HCT116 (cell line): ENCODE measurements at regions not wholly inside any gene's neighbourhood (a gene's known extent, or its start where the extent isn't known, plus 50 kb on each side); places are given as distances from the start of the nearest gene placed in this dataset.
A peak's percentile ranks its signal among the peaks of the same experiment; 100 is the strongest.

ENCODE experiments used
- ATAC-seq: fragments of 200-7000 bp; cut with Tn5 transposase; 2 replicates; pipeline ENCODE4 v1.9.1; 2020; ENCODE audit warnings: mild to moderate bottlenecking, moderate library complexity
- BruUV-seq: library from RNA; stranded (reverse); fragments of 400-500 nt; replicated peaks from 2 replicates; lab custom pipeline; 2021; lab: Mats Ljungman, UMichigan
- CTCF ChIA-PET: fragments of 300-600 bp; sonication (Branson Sonifier 250); formaldehyde crosslinking; loops from one replicate; lab custom pipeline; 2021; ENCODE audit warnings: antibody characterized with exemption; lab: Charles Lee
- POLR2A ChIA-PET: fragments of 300-600, 350-600 bp; sonication (Branson Sonifier 250); formaldehyde crosslinking; loops from one replicate; lab custom pipeline; 2021; ENCODE audit warnings: antibody characterized with exemption; lab: Charles Lee
- RAD21 ChIA-PET, 2 experiments: fragments of 300-600 bp; sonication (Branson Sonifier 250); formaldehyde crosslinking; loops; one replicate each; lab custom pipeline; 2023; ENCODE audit warnings: low total read pairs in 2 of 2; ENCODE audit not compliant: uncharacterized antibody in 2 of 2, unreplicated experiment in 2 of 2, low non-redundant PET in 1 of 2; lab: Charles Lee
- DNase-seq: peaks from one replicate; pipeline ENCODE4 v3.0.0-alpha.2; 2010; ENCODE audit warnings: low read depth, low spot score
- H2AFZ ChIP-seq: fragments of 200-600 bp; shearing (Covaris generic), sonication (generic); 2 replicates; pipeline ENCODE4 v1.6.1; 2017; ENCODE audit warnings: low read depth, mixed run types, mixed read lengths, antibody characterized with exemption, low read length; ENCODE audit not compliant: poor library complexity, severe bottlenecking
- H3K27ac ChIP-seq: 2 replicates; pipeline ENCODE4 v1.5.1; 2012; ENCODE audit warnings: low read depth, low read length
- H3K27me3 ChIP-seq: fragments of 200-600 bp; sonication (generic); 2 replicates; pipeline ENCODE4 v1.6.1; 2016; ENCODE audit warnings: mixed run types, low read length, mixed read lengths; ENCODE audit not compliant: insufficient read depth
- H3K36me3 ChIP-seq, 2 experiments: fragments of 200-500 bp in 1 of 2; fragments of 200-600 bp in 1 of 2; sonication (Bioruptor generic) in 1 of 2; sonication (generic) in 1 of 2; 2 replicates each; pipeline versions ENCODE4 v1.5.1 to v1.6.1; 2014 to 2016; ENCODE audit warnings: low read length in 2 of 2, inconsistent platforms in 1 of 2, mixed read lengths in 1 of 2, mixed run types in 1 of 2; ENCODE audit not compliant: insufficient read depth in 2 of 2, control insufficient read depth in 1 of 2
- H3K4me1 ChIP-seq, 2 experiments: fragments of 200-600 bp in 1 of 2; sonication (generic) in 1 of 2; 2 replicates each; pipeline versions ENCODE4 v1.5.1 to v1.6.1; 2012 to 2017; ENCODE audit warnings: low read length in 2 of 2, inconsistent platforms in 1 of 2, mild to moderate bottlenecking in 1 of 2, mixed read lengths in 1 of 2, mixed run types in 1 of 2, moderate library complexity in 1 of 2; ENCODE audit not compliant: insufficient read depth in 2 of 2, control insufficient read depth in 1 of 2
- H3K4me2 ChIP-seq: fragments of 200-600 bp; sonication (generic); 2 replicates; pipeline ENCODE4 v1.6.1; 2017; ENCODE audit warnings: mixed run types, low read length, mixed read lengths
- H3K4me3 ChIP-seq, 2 experiments: fragments of 200-600 bp in 1 of 2; sonication (generic) in 1 of 2; replicated peaks in 1 of 2; 2 replicates each; pipeline ENCODE4 v1.5.1; 2011 to 2016; ENCODE audit warnings: low read length in 2 of 2, control low read depth in 1 of 2, low read depth in 1 of 2, mild to moderate bottlenecking in 1 of 2, mixed read lengths in 1 of 2, mixed run types in 1 of 2
- H3K79me2 ChIP-seq: fragments of 200-600 bp; sonication (generic); 2 replicates; pipeline ENCODE4 v1.6.1; 2017; ENCODE audit warnings: mild to moderate bottlenecking, mixed run types, low read length, moderate library complexity, mixed read lengths; ENCODE audit not compliant: insufficient read depth
- H3K9ac ChIP-seq: fragments of 200-600 bp; sonication (generic); 2 replicates; pipeline ENCODE4 v1.6.1; 2016; ENCODE audit warnings: low read length, mixed read lengths
- H3K9me2 ChIP-seq: fragments of 200-600 bp; sonication (generic), shearing (Covaris generic); 2 replicates; pipeline ENCODE4 v1.6.1; 2017; ENCODE audit warnings: mixed run types, mild to moderate bottlenecking, moderate library complexity; ENCODE audit not compliant: insufficient read depth
- H3K9me3 ChIP-seq, 2 experiments: fragments of 200-500 bp in 1 of 2; fragments of 200-600 bp in 1 of 2; sonication (Bioruptor generic) in 1 of 2; sonication (generic) in 1 of 2; 2 replicates each; pipeline ENCODE4 v1.6.1; 2014 to 2017; ENCODE audit warnings: low read length in 2 of 2, mixed read lengths in 2 of 2, inconsistent platforms in 1 of 2, low read depth in 1 of 2, mild to moderate bottlenecking in 1 of 2, mixed run types in 1 of 2, moderate library complexity in 1 of 2; ENCODE audit not compliant: control insufficient read depth in 1 of 2, insufficient read depth in 1 of 2
- H4K20me1 ChIP-seq: fragments of 200-600 bp; sonication (generic), shearing (Covaris generic); 2 replicates; pipeline ENCODE4 v1.6.1; 2017; ENCODE audit warnings: mixed run types, mild to moderate bottlenecking, moderate library complexity; ENCODE audit not compliant: insufficient read depth
- CEBPB ChIP-seq: IDR thresholded peaks from 2 replicates; pipeline ENCODE4 v1.6.1; 2012; ENCODE audit warnings: low read depth
- EGR1 ChIP-seq: IDR thresholded peaks from 2 replicates; pipeline ENCODE4 v1.6.1; 2012; ENCODE audit warnings: low read depth
- ELF1 ChIP-seq: IDR thresholded peaks from 2 replicates; pipeline ENCODE4 v1.6.1; 2012; ENCODE audit warnings: low read depth, borderline replicate concordance
- EZH2 ChIP-seq: fragments of 200-600 bp; sonication (generic); IDR thresholded peaks from 2 replicates; pipeline ENCODE4 v1.6.1; 2017; ENCODE audit warnings: antibody characterized with exemption, mixed run types
- EZH2phosphoT487 ChIP-seq: fragments of 200-600 bp; IDR thresholded peaks from 2 replicates; pipeline ENCODE4 v1.6.1; 2018; ENCODE audit warnings: antibody characterized with exemption, borderline replicate concordance
- JUND ChIP-seq: IDR thresholded peaks from 2 replicates; pipeline ENCODE4 v1.6.1; 2012
- MAX ChIP-seq: IDR thresholded peaks from 2 replicates; pipeline ENCODE4 v1.6.1; 2012
- RAD21 ChIP-seq: IDR thresholded peaks from 2 replicates; pipeline ENCODE4 v1.6.1; 2012; ENCODE audit warnings: low read depth, mild to moderate bottlenecking
- SP1 ChIP-seq: IDR thresholded peaks from 2 replicates; pipeline ENCODE4 v1.6.1; 2012; ENCODE audit warnings: low read depth
- YY1 ChIP-seq: IDR thresholded peaks from 2 replicates; pipeline ENCODE4 v1.6.1; 2011; ENCODE audit warnings: low read length, low read depth, moderate library complexity, mild to moderate bottlenecking; ENCODE audit not compliant: insufficient replicate concordance; ENCODE audit errors: extremely low read depth
- ZFX ChIP-seq: fragments of 450-650 bp; IDR thresholded peaks from 2 replicates; pipeline ENCODE4 v1.6.1; 2017
- intact Hi-C: fragments of 100-400 bp; cut with micrococcal nuclease; formaldehyde crosslinking; loops from 2 replicates; pipeline ENCODE4 v1.10.0; 2022

- H3K79me2 ChIP-seq, result no peaks in the 10 kb centered on the region
- RAD21 ChIA-PET, result no interaction called here
- peak overlapping the region; percentile 19; the same call in 1 of the 2 replicates for H3K9ac ChIP-seq
- no TSS peak for BruUV-seq
- DNase-seq, result no peak
- peak overlapping the region; percentile 76; the same call in 1 of the 2 replicates for H3K27ac ChIP-seq
- H3K36me3 ChIP-seq, result peaks cover 0 to 10% of the 10 kb centered on the region in 2 experiments; a peak in 1 of 4 replicates
- intact Hi-C loops, result no loop called here
- H3K4me1 ChIP-seq, result peaks cover 17 to 41% of the 10 kb centered on the region in 2 experiments
- H3K27me3 ChIP-seq, result no peaks in the 10 kb centered on the region
- peak overlapping the region; percentile 61; the same call in 1 of the 2 replicates for H3K4me2 ChIP-seq
- no peak for TF ChIP-seq ELF1
- TF ChIP-seq ZFX, result no peak
- no peak for TF ChIP-seq EGR1
- no peak for TF ChIP-seq RAD21
- TF ChIP-seq YY1, result no peak
- TF ChIP-seq SP1, result no peak
- no peak for TF ChIP-seq MAX
- no peak for TF ChIP-seq EZH2
- TF ChIP-seq EZH2phosphoT487, result no peak
- no peak for TF ChIP-seq CEBPB
- TF ChIP-seq, all 23 proteins: peak for 0
- ChIA-PET CTCF (no interaction called here), POLR2A (no interaction called here)
- Histone ChIP-seq H4K20me1 (no peaks in the 10 kb centered on the region), H3K9me2 (no peaks in the 10 kb centered on the region), H2AFZ (no peak overlapping the region), H3K9me3 (peaks cover 0 to 6% of the 10 kb centered on the region in 2 experiments; a peak in 1 of 4 replicates), H3K4me3 (no peak overlapping the region)
- ATAC-seq, result no peak
Measured at GRCh38 chr2:81648370-81648769, 1343.8 kb upstream of the LRRTM1 start.

- no peak overlapping the region for H3K9ac ChIP-seq
- TF ChIP-seq JUND, result no peak
- no peak for TF ChIP-seq MAX
- no peak for DNase-seq
- no peak overlapping the region for H2AFZ ChIP-seq
- no peaks in the 10 kb centered on the region for H4K20me1 ChIP-seq
- peak overlapping the region; percentile 76; the same call in 1 of the 2 replicates for H3K27ac ChIP-seq
- H3K9me3 ChIP-seq, result peaks cover 0 to 6% of the 10 kb centered on the region in 2 experiments; a peak in 1 of 4 replicates
- RAD21 ChIA-PET, result no interaction called here
- CTCF ChIA-PET, result no interaction called here
- H3K27me3 ChIP-seq, result no peaks in the 10 kb centered on the region
- H3K79me2 ChIP-seq, result no peaks in the 10 kb centered on the region
- POLR2A ChIA-PET, result no interaction called here
- peaks cover 17 to 41% of the 10 kb centered on the region in 2 experiments for H3K4me1 ChIP-seq
- no TSS peak for BruUV-seq
- no peak overlapping the region for H3K4me2 ChIP-seq
- intact Hi-C loops, result no loop called here
- ATAC-seq, result no peak
- no peak overlapping the region for H3K4me3 ChIP-seq
- H3K9me2 ChIP-seq, result no peaks in the 10 kb centered on the region
- peaks cover 0 to 10% of the 10 kb centered on the region in 2 experiments; a peak in 1 of 4 replicates for H3K36me3 ChIP-seq
Measured at GRCh38 chr2:81647715-81648230, 1343.2 kb upstream of the LRRTM1 start.
